HG03108 (cell line): ENCODE measurements at regions not wholly inside any gene's neighbourhood (a gene's known extent, or its start where the extent isn't known, plus 50 kb on each side); places are given as distances from the start of the nearest gene placed in this dataset.
"Not testable (repeated sequence)": the region's sequence is repeated elsewhere in the genome, so short reads cannot be mapped to it uniquely, and the experiment has no call there.

Experiments
- ATAC-seq: cut with Tn5 transposase; IDR thresholded peaks from one replicate; pipeline ENCODE4 v1.9.1; 2021; ENCODE audit warnings: moderate library complexity; ENCODE audit not compliant: unreplicated experiment

- not testable (repeated sequence) for ATAC-seq
These were observed 54.7 kb downstream of the PROP1 start for GRCh38 chr5:177941386-177941785.

- not testable (repeated sequence) for ATAC-seq
These were observed 56.5 kb downstream of the PROP1 start for GRCh38 chr5:177939246-177940171.

GRCh38 chr5:177938767-177939166 lies 57.3 kb downstream of the PROP1 start:
- not testable (repeated sequence) for ATAC-seq

- not testable (repeated sequence) for ATAC-seq
These were observed 61.8 kb downstream of the PROP1 start for GRCh38 chr5:177934233-177934632.

- not testable (repeated sequence) for ATAC-seq
These were observed 65.6 kb downstream of the PROP1 start for GRCh38 chr5:177930269-177931022.

GRCh38 chr5:177929618-177930017 lies 66.4 kb downstream of the PROP1 start:
- not testable (repeated sequence) for ATAC-seq

- ATAC-seq: not testable (repeated sequence)
These were observed 68.5 kb downstream of the PROP1 start for GRCh38 chr5:177927500-177927899.

GRCh38 chr5:177924577-177924976 lies 71.5 kb downstream of the PROP1 start:
- ATAC-seq: not testable (repeated sequence)

GRCh38 chr5:177923837-177924236 lies 72.2 kb downstream of the PROP1 start:
- ATAC-seq: not testable (repeated sequence)

GRCh38 chr5:177923189-177923588 lies 72.9 kb downstream of the PROP1 start:
- ATAC-seq: not testable (repeated sequence)

GRCh38 chr5:177909261-177909660 lies 86.8 kb downstream of the PROP1 start:
- not testable (repeated sequence) for ATAC-seq

- ATAC-seq: not testable (repeated sequence)
These were observed 93.2 kb downstream of the PROP1 start for GRCh38 chr5:177902806-177903205.

GRCh38 chr5:177900066-177900465 lies 96.0 kb downstream of the PROP1 start:
- ATAC-seq: not testable (repeated sequence)

GRCh38 chr5:177894681-177895453 lies 101.2 kb downstream of the PROP1 start:
- ATAC-seq: not testable (repeated sequence)

GRCh38 chr5:177892357-177892665 lies 103.7 kb downstream of the PROP1 start:
- not testable (repeated sequence) for ATAC-seq

GRCh38 chr5:177891547-177892356 lies 104.3 kb downstream of the PROP1 start:
- ATAC-seq: peak; percentile 71

- not testable (repeated sequence) for ATAC-seq
These were observed 100.6 kb upstream of the FAM153A start for GRCh38 chr5:177883295-177883694.

GRCh38 chr5:177875900-177876238 lies 93.2 kb upstream of the FAM153A start:
- ATAC-seq: not testable (repeated sequence)

- ATAC-seq: peak; percentile 75
These were observed 92.6 kb upstream of the FAM153A start for GRCh38 chr5:177875013-177875899.
